ENCODE measurements at regions not wholly inside any gene's neighbourhood (a gene's known extent, or its start where the extent isn't known, plus 50 kb on each side); places are given as distances from the start of the nearest gene placed in this dataset.

DNA sequence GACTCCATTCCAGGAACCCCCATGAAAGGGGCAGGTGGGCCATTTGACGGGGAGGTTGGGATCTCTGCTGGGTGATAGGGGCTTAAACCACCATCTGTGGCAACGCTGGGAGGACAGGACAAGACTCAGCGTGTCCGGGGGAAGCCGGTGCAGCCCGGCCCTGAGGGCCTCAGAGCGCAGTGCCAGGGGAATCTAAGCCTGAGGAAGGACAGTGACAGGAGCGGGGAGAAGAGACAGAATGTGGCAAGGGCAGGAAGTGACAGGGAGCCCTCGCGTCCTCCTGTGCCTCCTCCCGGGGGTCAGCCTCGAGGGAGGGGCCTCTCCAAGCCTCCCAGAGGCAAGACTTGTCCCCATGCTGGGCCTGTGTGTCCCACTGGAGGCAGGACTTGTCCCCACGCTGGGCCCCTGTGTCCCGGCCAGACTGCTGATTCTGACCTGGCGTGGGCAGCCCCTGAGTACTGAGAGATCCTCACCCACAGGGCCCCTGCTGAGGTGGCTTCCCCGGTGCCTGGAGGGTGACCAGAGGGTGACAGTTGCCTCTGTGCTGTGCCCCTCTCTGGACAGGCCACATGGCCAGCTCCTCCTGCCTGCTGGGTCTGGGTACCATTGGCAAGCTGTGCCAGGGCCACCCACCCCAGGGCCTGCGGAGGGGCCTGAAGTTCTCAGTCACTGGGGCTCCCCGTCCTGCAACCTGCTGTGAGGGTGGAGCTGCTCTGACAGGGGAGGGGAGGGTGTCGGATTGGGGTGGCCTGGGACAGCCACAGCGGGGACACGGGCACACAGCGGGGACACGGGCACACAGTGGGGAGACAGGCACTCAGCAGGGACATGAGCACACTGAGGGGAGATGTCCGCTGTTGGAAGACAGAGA is 676.2 kb downstream of the BRD1 start:
- TF ChIP-seq, protein P1, sequence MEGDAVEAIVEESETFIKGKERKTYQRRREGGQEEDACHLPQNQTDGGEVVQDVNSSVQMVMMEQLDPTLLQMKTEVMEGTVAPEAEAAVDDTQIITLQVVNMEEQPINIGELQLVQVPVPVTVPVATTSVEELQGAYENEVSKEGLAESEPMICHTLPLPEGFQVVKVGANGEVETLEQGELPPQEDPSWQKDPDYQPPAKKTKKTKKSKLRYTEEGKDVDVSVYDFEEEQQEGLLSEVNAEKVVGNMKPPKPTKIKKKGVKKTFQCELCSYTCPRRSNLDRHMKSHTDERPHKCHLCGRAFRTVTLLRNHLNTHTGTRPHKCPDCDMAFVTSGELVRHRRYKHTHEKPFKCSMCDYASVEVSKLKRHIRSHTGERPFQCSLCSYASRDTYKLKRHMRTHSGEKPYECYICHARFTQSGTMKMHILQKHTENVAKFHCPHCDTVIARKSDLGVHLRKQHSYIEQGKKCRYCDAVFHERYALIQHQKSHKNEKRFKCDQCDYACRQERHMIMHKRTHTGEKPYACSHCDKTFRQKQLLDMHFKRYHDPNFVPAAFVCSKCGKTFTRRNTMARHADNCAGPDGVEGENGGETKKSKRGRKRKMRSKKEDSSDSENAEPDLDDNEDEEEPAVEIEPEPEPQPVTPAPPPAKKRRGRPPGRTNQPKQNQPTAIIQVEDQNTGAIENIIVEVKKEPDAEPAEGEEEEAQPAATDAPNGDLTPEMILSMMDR (IDR thresholded peaks at IDR 0.05 in 8 of 11, conservative IDR thresholded peaks at IDR 0.05 in 3 of 11) = no peak
- TF ChIP-seq POLR2AphosphoS5 (IDR thresholded peaks at IDR 0.05) (no peak), POLR2A (IDR thresholded peaks at IDR 0.05) (no peak)

Data from spleen (tissue), 7 donors.